ENCODE measurements at regions not wholly inside any gene's neighbourhood (a gene's known extent, or its start where the extent isn't known, plus 50 kb on each side); places are given as distances from the start of the nearest gene placed in this dataset.

GRCh38 chr14:22478670-22479069 lies 110.4 kb downstream of the DAD1 start:
- no peak overlapping the region for H3K4me3 ChIP-seq (ENCODE audit: control insufficient read depth, low read depth, low read length)
- peak; percentile 22 for DNase-seq (ENCODE audit: low read depth)
- TF ChIP-seq CTCF (conservative IDR thresholded peaks at IDR 0.05; ENCODE audit: control insufficient read depth, insufficient read depth, low read depth, low read length): no peak

GRCh38 chr14:22478247-22478646 lies 110.8 kb downstream of the DAD1 start:
- H3K4me3 ChIP-seq (ENCODE audit: control insufficient read depth, low read depth, low read length): no peak overlapping the region
- TF ChIP-seq CTCF (conservative IDR thresholded peaks at IDR 0.05; ENCODE audit: control insufficient read depth, insufficient read depth, low read depth, low read length): no peak
- no peak for DNase-seq (ENCODE audit: low read depth)

- no peak for DNase-seq (ENCODE audit: low read depth)
- TF ChIP-seq CTCF (conservative IDR thresholded peaks at IDR 0.05; ENCODE audit: control insufficient read depth, insufficient read depth, low read depth, low read length): no peak
- no peak overlapping the region for H3K4me3 ChIP-seq (ENCODE audit: control insufficient read depth, low read depth, low read length)
These were observed 111.3 kb downstream of the DAD1 start for GRCh38 chr14:22477569-22478194.

- TF ChIP-seq CTCF (conservative IDR thresholded peaks at IDR 0.05; ENCODE audit: control insufficient read depth, insufficient read depth, low read depth, low read length): no peak
- no peak for DNase-seq (ENCODE audit: low read depth)
- H3K4me3 ChIP-seq (ENCODE audit: control insufficient read depth, low read depth, low read length): no peak overlapping the region
These were observed 112.1 kb downstream of the DAD1 start for GRCh38 chr14:22476887-22477286.

- TF ChIP-seq CTCF (conservative IDR thresholded peaks at IDR 0.05; ENCODE audit: control insufficient read depth, insufficient read depth, low read depth, low read length): no peak
- H3K4me3 ChIP-seq (ENCODE audit: control insufficient read depth, low read depth, low read length): no peak overlapping the region
- DNase-seq (ENCODE audit: low read depth): no peak
These were observed 112.8 kb downstream of the DAD1 start for GRCh38 chr14:22476005-22476751.

GRCh38 chr14:22475381-22475780 lies 113.6 kb downstream of the DAD1 start:
- no peak overlapping the region for H3K4me3 ChIP-seq (ENCODE audit: control insufficient read depth, low read depth, low read length)
- peak; percentile 11 for DNase-seq (ENCODE audit: low read depth)
- TF ChIP-seq CTCF (conservative IDR thresholded peaks at IDR 0.05; ENCODE audit: control insufficient read depth, insufficient read depth, low read depth, low read length): no peak
